ENCODE measurements at regions not wholly inside any gene's neighbourhood (a gene's known extent, or its start where the extent isn't known, plus 50 kb on each side); places are given as distances from the start of the nearest gene placed in this dataset.

DNA sequence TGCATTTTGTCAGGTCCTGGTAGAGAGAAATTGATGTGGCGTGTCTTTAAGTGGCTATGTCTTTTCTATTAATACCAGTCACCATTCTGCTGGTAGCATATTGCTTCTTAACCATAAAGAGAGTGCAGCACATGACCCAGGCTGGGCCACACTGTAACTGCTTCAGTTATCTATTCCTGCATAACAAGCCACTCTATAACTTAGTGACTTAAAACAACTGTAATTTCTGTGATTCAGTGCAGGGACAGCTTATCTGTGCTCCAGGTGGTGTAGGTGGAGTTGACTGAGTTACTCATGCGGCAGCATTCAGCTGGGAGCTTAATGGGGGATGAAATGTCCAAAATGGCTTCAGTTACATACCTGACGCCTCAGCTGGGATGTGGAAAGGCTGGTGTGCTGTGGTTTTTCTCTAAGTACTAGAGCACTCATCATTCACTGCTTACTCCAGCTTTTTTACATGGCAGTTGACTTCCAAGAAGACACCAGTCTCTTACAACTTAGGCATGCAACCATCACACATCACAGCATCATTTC lies 742.4 kb downstream of the SATB2 start:
- Histone ChIP-seq H3K4me3 (no peak overlapping the region), H3K79me2 (no peaks in the 10 kb centered on the region), H3K9me2 (replicated peaks; ENCODE audit: insufficient read depth) (no peaks in the 10 kb centered on the region), H3K27me3 (no peaks in the 10 kb centered on the region), H4K20me1 (ENCODE audit: insufficient read depth, poor library complexity, severe bottlenecking) (no peaks in the 10 kb centered on the region), H3K4me1 (ENCODE audit: insufficient read depth) (no peaks in the 10 kb centered on the region), H3K36me3 (replicated peaks; ENCODE audit: insufficient read depth, low read depth) (no peaks in the 10 kb centered on the region), H3K4me2 (no peak overlapping the region), H2AFZ (no peak overlapping the region), H3K9me3 (ENCODE audit: low read depth) (no peaks in the 10 kb centered on the region), H3K27ac (no peak overlapping the region)
- TF ChIP-seq EZH2phosphoT487 (IDR thresholded peaks at IDR 0.05; ENCODE audit: low read depth, severe bottlenecking, unreplicated experiment) (no peak), EZH2 (IDR thresholded peaks at IDR 0.05; ENCODE audit: borderline replicate concordance) (no peak)
- TF ChIP-seq, protein P1, sequence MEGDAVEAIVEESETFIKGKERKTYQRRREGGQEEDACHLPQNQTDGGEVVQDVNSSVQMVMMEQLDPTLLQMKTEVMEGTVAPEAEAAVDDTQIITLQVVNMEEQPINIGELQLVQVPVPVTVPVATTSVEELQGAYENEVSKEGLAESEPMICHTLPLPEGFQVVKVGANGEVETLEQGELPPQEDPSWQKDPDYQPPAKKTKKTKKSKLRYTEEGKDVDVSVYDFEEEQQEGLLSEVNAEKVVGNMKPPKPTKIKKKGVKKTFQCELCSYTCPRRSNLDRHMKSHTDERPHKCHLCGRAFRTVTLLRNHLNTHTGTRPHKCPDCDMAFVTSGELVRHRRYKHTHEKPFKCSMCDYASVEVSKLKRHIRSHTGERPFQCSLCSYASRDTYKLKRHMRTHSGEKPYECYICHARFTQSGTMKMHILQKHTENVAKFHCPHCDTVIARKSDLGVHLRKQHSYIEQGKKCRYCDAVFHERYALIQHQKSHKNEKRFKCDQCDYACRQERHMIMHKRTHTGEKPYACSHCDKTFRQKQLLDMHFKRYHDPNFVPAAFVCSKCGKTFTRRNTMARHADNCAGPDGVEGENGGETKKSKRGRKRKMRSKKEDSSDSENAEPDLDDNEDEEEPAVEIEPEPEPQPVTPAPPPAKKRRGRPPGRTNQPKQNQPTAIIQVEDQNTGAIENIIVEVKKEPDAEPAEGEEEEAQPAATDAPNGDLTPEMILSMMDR (IDR thresholded peaks at IDR 0.05; ENCODE audit: poor library complexity) = no peak
- WGBS (ENCODE audit: low lambda C conversion rate, missing lambda C conversion rate) = 89% methylated on average over 3 of the region's 3 CpGs
- DNase-seq (ENCODE audit: low spot score) = peak; percentile 13

- H4K20me1 ChIP-seq (ENCODE audit: insufficient read depth, poor library complexity, severe bottlenecking) = no peaks in the 10 kb centered on the region
- no peaks in the 10 kb centered on the region for H3K27me3 ChIP-seq
- no peak for DNase-seq (ENCODE audit: low spot score)
- no peak overlapping the region for H3K4me3 ChIP-seq
- no peaks in the 10 kb centered on the region for H3K9me2 ChIP-seq (replicated peaks; ENCODE audit: insufficient read depth)
- H3K4me2 ChIP-seq = no peak overlapping the region
- no peaks in the 10 kb centered on the region for H3K9me3 ChIP-seq (ENCODE audit: low read depth)
- H3K4me1 ChIP-seq (ENCODE audit: insufficient read depth) = no peaks in the 10 kb centered on the region
- no peak overlapping the region for H3K27ac ChIP-seq
- 71% methylated on average over 4 of the region's 4 CpGs for WGBS (ENCODE audit: low lambda C conversion rate, missing lambda C conversion rate)
- H3K79me2 ChIP-seq = no peaks in the 10 kb centered on the region
- H3K36me3 ChIP-seq (replicated peaks; ENCODE audit: insufficient read depth, low read depth) = no peaks in the 10 kb centered on the region
- H2AFZ ChIP-seq = no peak overlapping the region
- TF ChIP-seq, protein P1 (IDR thresholded peaks at IDR 0.05; ENCODE audit: poor library complexity) = no peak
- no peak for TF ChIP-seq EZH2 (IDR thresholded peaks at IDR 0.05; ENCODE audit: borderline replicate concordance)
- no peak for TF ChIP-seq EZH2phosphoT487 (IDR thresholded peaks at IDR 0.05; ENCODE audit: low read depth, severe bottlenecking, unreplicated experiment)
These were observed 745.3 kb downstream of the SATB2 start for GRCh38 chr2:198712485-198712884.

- Histone ChIP-seq H3K9me3 (ENCODE audit: low read depth) (no peaks in the 10 kb centered on the region), H3K36me3 (replicated peaks; ENCODE audit: insufficient read depth, low read depth) (no peaks in the 10 kb centered on the region), H3K4me3 (no peak overlapping the region), H3K27me3 (no peaks in the 10 kb centered on the region), H3K4me1 (ENCODE audit: insufficient read depth) (no peaks in the 10 kb centered on the region), H2AFZ (no peak overlapping the region), H4K20me1 (ENCODE audit: insufficient read depth, poor library complexity, severe bottlenecking) (no peaks in the 10 kb centered on the region), H3K27ac (no peak overlapping the region), H3K79me2 (no peaks in the 10 kb centered on the region), H3K4me2 (no peak overlapping the region), H3K9me2 (replicated peaks; ENCODE audit: insufficient read depth) (no peaks in the 10 kb centered on the region)
- DNase-seq (ENCODE audit: low spot score) = no peak
- TF ChIP-seq, protein P1 (IDR thresholded peaks at IDR 0.05; ENCODE audit: poor library complexity) = no peak
- no peak for TF ChIP-seq EZH2 (IDR thresholded peaks at IDR 0.05; ENCODE audit: borderline replicate concordance)
- no peak for TF ChIP-seq EZH2phosphoT487 (IDR thresholded peaks at IDR 0.05; ENCODE audit: low read depth, severe bottlenecking, unreplicated experiment)
These were observed 746.3 kb downstream of the SATB2 start for GRCh38 chr2:198711484-198711883.

- no peaks in the 10 kb centered on the region for H3K4me1 ChIP-seq (ENCODE audit: insufficient read depth)
- no peaks in the 10 kb centered on the region for H3K79me2 ChIP-seq
- no peaks in the 10 kb centered on the region for H4K20me1 ChIP-seq (ENCODE audit: insufficient read depth, poor library complexity, severe bottlenecking)
- no peaks in the 10 kb centered on the region for H3K27me3 ChIP-seq
- no peak overlapping the region for H3K4me2 ChIP-seq
- no peaks in the 10 kb centered on the region for H3K36me3 ChIP-seq (replicated peaks; ENCODE audit: insufficient read depth, low read depth)
- 67% methylated on average over 1 of the region's 1 CpG for WGBS (ENCODE audit: low lambda C conversion rate, missing lambda C conversion rate)
- H3K27ac ChIP-seq = no peak overlapping the region
- H3K9me3 ChIP-seq (ENCODE audit: low read depth) = no peaks in the 10 kb centered on the region
- no peak for TF ChIP-seq EZH2phosphoT487 (IDR thresholded peaks at IDR 0.05; ENCODE audit: low read depth, severe bottlenecking, unreplicated experiment)
- no peak for TF ChIP-seq EZH2 (IDR thresholded peaks at IDR 0.05; ENCODE audit: borderline replicate concordance)
- TF ChIP-seq, protein P1 (IDR thresholded peaks at IDR 0.05; ENCODE audit: poor library complexity) = no peak
- DNase-seq (ENCODE audit: low spot score) = no peak
- H3K4me3 ChIP-seq = no peak overlapping the region
- H2AFZ ChIP-seq = no peak overlapping the region
- H3K9me2 ChIP-seq (replicated peaks; ENCODE audit: insufficient read depth) = no peaks in the 10 kb centered on the region
These were observed 747.2 kb downstream of the SATB2 start for GRCh38 chr2:198710562-198710961.

Data from hepatocyte (in vitro differentiated cells).